ENCODE measurements at regions not wholly inside any gene's neighbourhood (a gene's known extent, or its start where the extent isn't known, plus 50 kb on each side); places are given as distances from the start of the nearest gene placed in this dataset.

DNA sequence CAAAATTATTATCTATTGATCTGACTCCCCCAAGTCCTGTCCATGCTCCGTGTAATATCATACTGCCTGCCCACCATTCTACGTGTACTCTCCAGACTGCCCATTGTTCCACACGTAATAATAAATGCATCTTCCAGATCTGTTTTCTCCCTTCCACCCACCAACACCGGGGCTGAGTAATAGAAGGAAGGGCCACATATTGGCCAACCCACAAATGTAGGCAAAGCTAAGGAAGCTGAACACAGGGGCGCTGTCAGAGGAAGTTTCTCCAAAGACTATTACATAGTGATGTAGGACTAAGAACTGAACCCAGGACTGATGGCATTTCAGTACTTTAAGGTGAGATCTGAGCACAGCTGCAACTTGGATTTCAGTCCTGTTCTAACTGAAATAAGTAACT lies 135.8 kb upstream of the GUCY1A1 start:
- Histone ChIP-seq H3K4ac (ENCODE audit: low read depth, low read length) (no peak overlapping the region), H3K4me1 (ENCODE audit: insufficient read depth, low read length) (no peaks in the 10 kb centered on the region), H3K56ac (ENCODE audit: insufficient read length, low read depth, low read length) (no peak overlapping the region), H3K23me2 (ENCODE audit: insufficient read length, low read depth, low read length, poor library complexity, severe bottlenecking) (no peaks in the 10 kb centered on the region), H3K14ac (ENCODE audit: insufficient read depth, low read length) (no peak overlapping the region), H3K4me2 (ENCODE audit: insufficient read depth, insufficient read length, low read length) (no peak overlapping the region), H4K5ac (ENCODE audit: insufficient read length, low read depth, low read length) (no peak overlapping the region), H3K23ac (ENCODE audit: insufficient read length, low read depth, low read length) (no peak overlapping the region), H3K79me2 (ENCODE audit: insufficient read depth, low read length) (no peaks in the 10 kb centered on the region), H2AFZ (ENCODE audit: low read length) (no peak overlapping the region), H3K18ac (ENCODE audit: insufficient read length, low read depth, low read length) (no peak overlapping the region), H3K79me1 (ENCODE audit: insufficient read depth, low read depth, low read length, poor library complexity, severe bottlenecking) (no peaks in the 10 kb centered on the region), H3K9me3 (ENCODE audit: control insufficient read depth, low read depth, low read length) (no peaks in the 10 kb centered on the region), H3K27me3 (ENCODE audit: insufficient read depth, low read length) (no peaks in the 10 kb centered on the region), H4K8ac (replicated peaks; ENCODE audit: insufficient read length, low read depth, low read length) (no peak overlapping the region), H2BK5ac (ENCODE audit: insufficient read length, low read length) (no peak overlapping the region), H2BK12ac (ENCODE audit: insufficient read length, low read depth, low read length) (no peak overlapping the region), H4K20me1 (ENCODE audit: control insufficient read depth, insufficient read depth, insufficient read length) (no peaks in the 10 kb centered on the region), H2AK5ac (ENCODE audit: insufficient read length, low read length) (no peak overlapping the region), H2BK20ac (ENCODE audit: low read depth, low read length, poor library complexity, severe bottlenecking) (no peak overlapping the region), H3K27ac (ENCODE audit: insufficient read length, low read depth, low read length) (no peak overlapping the region), H4K91ac (ENCODE audit: insufficient read length, low read depth, low read length) (no peak overlapping the region), H3K9ac (ENCODE audit: extremely low read depth, insufficient read length, low read length) (no peak overlapping the region), H2BK120ac (ENCODE audit: low read depth, low read length, poor library complexity, severe bottlenecking) (no peak overlapping the region), H3T11ph (ENCODE audit: low read length) (no peak overlapping the region), H2BK15ac (ENCODE audit: low read depth, low read length) (no peak overlapping the region)
- Mint-ChIP-seq H3K36me3 (ENCODE audit: insufficient read depth in 1 of 3, low read depth in 3 of 3) (no peaks in the 10 kb centered on the region), H3K9me3 (no peaks in the 10 kb centered on the region), H3K27ac (no peak overlapping the region), H3K27me3 (ENCODE audit: low read depth) (no peaks in the 10 kb centered on the region), H3K4me1 (no peaks in the 10 kb centered on the region), H3K4me3 (no peak overlapping the region)
- TF ChIP-seq, protein P1, sequence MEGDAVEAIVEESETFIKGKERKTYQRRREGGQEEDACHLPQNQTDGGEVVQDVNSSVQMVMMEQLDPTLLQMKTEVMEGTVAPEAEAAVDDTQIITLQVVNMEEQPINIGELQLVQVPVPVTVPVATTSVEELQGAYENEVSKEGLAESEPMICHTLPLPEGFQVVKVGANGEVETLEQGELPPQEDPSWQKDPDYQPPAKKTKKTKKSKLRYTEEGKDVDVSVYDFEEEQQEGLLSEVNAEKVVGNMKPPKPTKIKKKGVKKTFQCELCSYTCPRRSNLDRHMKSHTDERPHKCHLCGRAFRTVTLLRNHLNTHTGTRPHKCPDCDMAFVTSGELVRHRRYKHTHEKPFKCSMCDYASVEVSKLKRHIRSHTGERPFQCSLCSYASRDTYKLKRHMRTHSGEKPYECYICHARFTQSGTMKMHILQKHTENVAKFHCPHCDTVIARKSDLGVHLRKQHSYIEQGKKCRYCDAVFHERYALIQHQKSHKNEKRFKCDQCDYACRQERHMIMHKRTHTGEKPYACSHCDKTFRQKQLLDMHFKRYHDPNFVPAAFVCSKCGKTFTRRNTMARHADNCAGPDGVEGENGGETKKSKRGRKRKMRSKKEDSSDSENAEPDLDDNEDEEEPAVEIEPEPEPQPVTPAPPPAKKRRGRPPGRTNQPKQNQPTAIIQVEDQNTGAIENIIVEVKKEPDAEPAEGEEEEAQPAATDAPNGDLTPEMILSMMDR (conservative IDR thresholded peaks at IDR 0.05), result no peak
- WGBS (ENCODE audit: extremely low coverage, insufficient read length, low lambda C conversion rate), result no CpG with 5 or more reads among the region's 5 CpGs
- no peak for DNase-seq

Data from H9 (cell line).